ENCODE measurements at regions not wholly inside any gene's neighbourhood (a gene's known extent, or its start where the extent isn't known, plus 50 kb on each side); places are given as distances from the start of the nearest gene placed in this dataset.

- TF ChIP-seq CTCF (conservative IDR thresholded peaks at IDR 0.05 in 1 of 2, IDR thresholded peaks at IDR 0.05 in 1 of 2; ENCODE audit: extremely low read depth in 1 of 2, insufficient read depth in 1 of 2, low read depth in 1 of 2, low read length in 2 of 2) (no peak), EZH2 (IDR thresholded peaks at IDR 0.05; ENCODE audit: borderline replicate concordance, low read length) (no peak)
Measured at GRCh38 chr5:92907938-92908606, 672.9 kb downstream of the NR2F1-AS1 start.
